Activated T-cell treated with anti-CD3 and anti-CD28 coated beads, Interleukin-2, amount 50 U/mL, for 72 hours (primary cell): ENCODE measurements at regions not wholly inside any gene's neighbourhood (a gene's known extent, or its start where the extent isn't known, plus 50 kb on each side); places are given as distances from the start of the nearest gene placed in this dataset.
"Not testable (repeated sequence)": the region's sequence is repeated elsewhere in the genome, so short reads cannot be mapped to it uniquely, and the experiment has no call there.

ENCODE experiments used
- ATAC-seq, 2 donors: fragments of 150-1000 bp; cut with Tn5 transposase; replicated peaks in 1 of 2; 2 replicates each; pipeline ENCODE4 v1.10.0; 2021; ENCODE audit warnings: moderate library complexity in 2 of 2, mild to moderate bottlenecking in 1 of 2
- DNase-seq, 2 donors: peaks; one replicate each; pipeline ENCODE4 v3.0.0; 2021 to 2022; ENCODE audit warnings: mixed read lengths in 1 of 2
- H3K27ac Mint-ChIP-seq: one replicate; pipeline ENCODE4 v1.8.0; 2022; ENCODE audit warnings: mild to moderate bottlenecking, moderate library complexity, mixed read lengths
- H3K27me3 Mint-ChIP-seq: one replicate; pipeline ENCODE4 v1.8.0; 2022; ENCODE audit warnings: low read depth, mixed read lengths
- H3K36me3 Mint-ChIP-seq, 2 donors: one replicate each; pipeline ENCODE4 v1.8.0; 2022; ENCODE audit warnings: mixed read lengths in 2 of 2, mild to moderate bottlenecking in 1 of 2; ENCODE audit not compliant: insufficient read depth in 2 of 2
- H3K4me1 Mint-ChIP-seq: one replicate; pipeline ENCODE4 v1.8.0; 2022; ENCODE audit warnings: low read depth, mixed read lengths
- H3K4me3 Mint-ChIP-seq, 2 donors: one replicate each; pipeline ENCODE4 v1.8.0; 2022; ENCODE audit warnings: mild to moderate bottlenecking in 2 of 2, mixed read lengths in 2 of 2, moderate library complexity in 2 of 2
- H3K9me3 Mint-ChIP-seq, 2 donors: one replicate each; pipeline ENCODE4 v1.8.0; 2022; ENCODE audit warnings: mixed read lengths in 2 of 2

GRCh38 chr9:74066128-74066527 is 431.0 kb upstream of the RORB start:
- no peak for DNase-seq
- Mint-ChIP-seq H3K4me1 (no peaks in the 10 kb centered on the region), H3K4me3 (no peak overlapping the region), H3K27ac (no peak overlapping the region), H3K27me3 (no peaks in the 10 kb centered on the region), H3K9me3 (peaks cover 2 to 3% of the 10 kb centered on the region in 2 donors), H3K36me3 (peaks cover 0 to 2% of the 10 kb centered on the region in 2 donors)
- no peak for ATAC-seq

- Mint-ChIP-seq H3K9me3 (peaks cover 3 to 5% of the 10 kb centered on the region in 2 donors), H3K4me3 (no peak overlapping the region), H3K36me3 (peaks cover 0 to 2% of the 10 kb centered on the region in 2 donors), H3K27me3 (no peaks in the 10 kb centered on the region), H3K4me1 (no peaks in the 10 kb centered on the region), H3K27ac (no peak overlapping the region)
- no peak for DNase-seq
- ATAC-seq = no peak
These were observed 430.5 kb upstream of the RORB start for GRCh38 chr9:74066605-74067004.

- Mint-ChIP-seq H3K9me3 (peaks cover 4 to 9% of the 10 kb centered on the region in 2 donors), H3K36me3 (peaks cover 2 to 4% of the 10 kb centered on the region in 2 donors), H3K27me3 (no peaks in the 10 kb centered on the region), H3K27ac (no peak overlapping the region), H3K4me3 (no peak overlapping the region), H3K4me1 (no peaks in the 10 kb centered on the region)
- ATAC-seq (no peak), DNase-seq (no peak)
These were observed 425.6 kb upstream of the RORB start for GRCh38 chr9:74071502-74071901.

- peaks cover 2 to 4% of the 10 kb centered on the region in 2 donors for H3K36me3 Mint-ChIP-seq
- no peaks in the 10 kb centered on the region for H3K27me3 Mint-ChIP-seq
- ATAC-seq (no peak), DNase-seq (no peak)
- no peak overlapping the region for H3K4me3 Mint-ChIP-seq
- no peaks in the 10 kb centered on the region for H3K4me1 Mint-ChIP-seq
- H3K9me3 Mint-ChIP-seq = peaks cover 6 to 14% of the 10 kb centered on the region in 2 donors
- H3K27ac Mint-ChIP-seq = no peak overlapping the region
These were observed 423.2 kb upstream of the RORB start for GRCh38 chr9:74073897-74074296.

GRCh38 chr9:74078647-74079046 is 418.5 kb upstream of the RORB start:
- Mint-ChIP-seq H3K4me3 (no peak overlapping the region), H3K4me1 (no peaks in the 10 kb centered on the region), H3K27me3 (no peaks in the 10 kb centered on the region), H3K9me3 (peaks cover 1 to 5% of the 10 kb centered on the region in 2 donors), H3K36me3 (no peaks in the 10 kb centered on the region), H3K27ac (no peak overlapping the region)
- DNase-seq (no peak), ATAC-seq (no peak)

- H3K9me3 Mint-ChIP-seq, H3K27ac Mint-ChIP-seq, H3K36me3 Mint-ChIP-seq, H3K4me1 Mint-ChIP-seq, ATAC-seq, H3K4me3 Mint-ChIP-seq, H3K27me3 Mint-ChIP-seq, DNase-seq: not testable (repeated sequence)
These were observed 416.5 kb upstream of the RORB start for GRCh38 chr9:74080652-74081051.

GRCh38 chr9:74083681-74084433 is 413.3 kb upstream of the RORB start:
- ATAC-seq (no peak), DNase-seq (no peak)
- no peak overlapping the region for H3K4me3 Mint-ChIP-seq
- no peak overlapping the region for H3K27ac Mint-ChIP-seq
- H3K36me3 Mint-ChIP-seq = no peaks in the 10 kb centered on the region
- H3K9me3 Mint-ChIP-seq = peaks cover 2% of the 10 kb centered on the region in 2 donors
- no peaks in the 10 kb centered on the region for H3K4me1 Mint-ChIP-seq
- no peaks in the 10 kb centered on the region for H3K27me3 Mint-ChIP-seq

GRCh38 chr9:74085384-74086037 is 411.6 kb upstream of the RORB start:
- not testable (repeated sequence) for H3K4me1 Mint-ChIP-seq, ATAC-seq, H3K27me3 Mint-ChIP-seq, H3K4me3 Mint-ChIP-seq, H3K27ac Mint-ChIP-seq, DNase-seq, H3K9me3 Mint-ChIP-seq, H3K36me3 Mint-ChIP-seq

GRCh38 chr9:74090921-74091320 is 406.2 kb upstream of the RORB start:
- not testable (repeated sequence) for H3K4me1 Mint-ChIP-seq, DNase-seq, H3K36me3 Mint-ChIP-seq, H3K27ac Mint-ChIP-seq, ATAC-seq, H3K4me3 Mint-ChIP-seq, H3K9me3 Mint-ChIP-seq, H3K27me3 Mint-ChIP-seq

GRCh38 chr9:74092491-74092834 is 404.7 kb upstream of the RORB start:
- Mint-ChIP-seq H3K9me3 (peaks cover 4 to 6% of the 10 kb centered on the region in 2 donors), H3K27me3 (no peaks in the 10 kb centered on the region), H3K27ac (no peak overlapping the region), H3K4me3 (no peak overlapping the region), H3K4me1 (no peaks in the 10 kb centered on the region), H3K36me3 (no peaks in the 10 kb centered on the region)
- DNase-seq (no peak), ATAC-seq (no peak)

GRCh38 chr9:74094037-74094436 is 403.1 kb upstream of the RORB start:
- ATAC-seq, H3K27me3 Mint-ChIP-seq, H3K36me3 Mint-ChIP-seq, H3K27ac Mint-ChIP-seq, H3K9me3 Mint-ChIP-seq, H3K4me3 Mint-ChIP-seq, H3K4me1 Mint-ChIP-seq, DNase-seq: not testable (repeated sequence)

- Mint-ChIP-seq H3K4me3 (no peak overlapping the region), H3K27me3 (no peaks in the 10 kb centered on the region), H3K36me3 (no peaks in the 10 kb centered on the region), H3K4me1 (no peaks in the 10 kb centered on the region), H3K27ac (no peak overlapping the region), H3K9me3 (peaks cover 2 to 3% of the 10 kb centered on the region in 2 donors)
- no peak for ATAC-seq
- DNase-seq = no peak
These were observed 402.4 kb upstream of the RORB start for GRCh38 chr9:74094766-74095165.

GRCh38 chr9:74095925-74096324 is 401.2 kb upstream of the RORB start:
- ATAC-seq = no peak
- Mint-ChIP-seq H3K36me3 (no peaks in the 10 kb centered on the region), H3K27ac (no peak overlapping the region), H3K4me1 (no peaks in the 10 kb centered on the region), H3K4me3 (no peak overlapping the region), H3K9me3 (peaks cover 0 to 2% of the 10 kb centered on the region in 2 donors), H3K27me3 (no peaks in the 10 kb centered on the region)
- no peak for DNase-seq

- Mint-ChIP-seq H3K4me1 (no peaks in the 10 kb centered on the region), H3K27me3 (no peaks in the 10 kb centered on the region), H3K4me3 (no peak overlapping the region), H3K27ac (no peak overlapping the region), H3K36me3 (no peaks in the 10 kb centered on the region), H3K9me3 (peaks cover 0 to 2% of the 10 kb centered on the region in 2 donors)
- ATAC-seq (no peak), DNase-seq (no peak)
These were observed 400.7 kb upstream of the RORB start for GRCh38 chr9:74096420-74096819.
